ENCODE measurements at regions not wholly inside any gene's neighbourhood (a gene's known extent, or its start where the extent isn't known, plus 50 kb on each side); places are given as distances from the start of the nearest gene placed in this dataset.

DNA sequence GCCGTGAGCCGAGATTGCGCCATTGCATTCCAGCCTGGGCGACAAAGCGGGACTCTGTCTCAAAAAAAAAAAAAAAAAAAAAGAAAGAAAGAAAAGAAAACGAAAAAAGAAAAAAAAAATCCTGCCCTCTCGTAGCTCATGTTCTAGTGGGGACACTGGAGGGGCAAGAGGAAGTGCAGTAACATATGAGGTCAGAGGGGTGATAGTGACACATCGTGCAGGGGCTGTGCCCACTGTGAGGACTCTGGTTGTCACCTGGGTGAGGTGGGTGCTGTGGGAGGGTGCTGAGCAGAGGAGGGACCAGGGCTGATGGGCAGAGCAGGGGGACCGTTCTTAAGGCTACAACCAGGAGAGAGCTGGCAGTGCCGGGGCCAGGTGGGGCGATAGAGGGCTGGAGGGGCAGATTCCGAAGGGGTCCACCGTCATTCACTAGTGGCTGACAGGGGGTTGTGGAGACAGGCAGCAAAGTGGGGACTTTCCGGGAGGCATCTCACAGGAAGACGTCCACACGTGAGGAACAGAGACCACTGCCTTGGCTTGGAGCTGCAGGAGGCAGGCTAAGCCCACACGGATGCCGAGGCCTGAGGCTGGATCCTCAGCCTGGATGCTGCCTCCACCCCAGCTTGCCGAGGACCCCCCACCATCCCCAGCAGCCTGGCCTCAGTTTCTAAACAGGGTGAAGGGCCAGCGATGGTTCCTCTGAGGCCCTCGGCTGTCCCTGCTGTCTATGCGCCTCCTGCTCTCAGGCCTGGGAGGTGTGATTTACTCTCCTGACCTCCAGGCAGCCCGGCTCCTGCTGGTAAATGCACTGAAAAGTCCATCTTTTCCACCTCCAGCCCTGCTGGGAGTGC is 154.3 kb upstream of the IQSEC1 start:
- TF ChIP-seq, protein P1, sequence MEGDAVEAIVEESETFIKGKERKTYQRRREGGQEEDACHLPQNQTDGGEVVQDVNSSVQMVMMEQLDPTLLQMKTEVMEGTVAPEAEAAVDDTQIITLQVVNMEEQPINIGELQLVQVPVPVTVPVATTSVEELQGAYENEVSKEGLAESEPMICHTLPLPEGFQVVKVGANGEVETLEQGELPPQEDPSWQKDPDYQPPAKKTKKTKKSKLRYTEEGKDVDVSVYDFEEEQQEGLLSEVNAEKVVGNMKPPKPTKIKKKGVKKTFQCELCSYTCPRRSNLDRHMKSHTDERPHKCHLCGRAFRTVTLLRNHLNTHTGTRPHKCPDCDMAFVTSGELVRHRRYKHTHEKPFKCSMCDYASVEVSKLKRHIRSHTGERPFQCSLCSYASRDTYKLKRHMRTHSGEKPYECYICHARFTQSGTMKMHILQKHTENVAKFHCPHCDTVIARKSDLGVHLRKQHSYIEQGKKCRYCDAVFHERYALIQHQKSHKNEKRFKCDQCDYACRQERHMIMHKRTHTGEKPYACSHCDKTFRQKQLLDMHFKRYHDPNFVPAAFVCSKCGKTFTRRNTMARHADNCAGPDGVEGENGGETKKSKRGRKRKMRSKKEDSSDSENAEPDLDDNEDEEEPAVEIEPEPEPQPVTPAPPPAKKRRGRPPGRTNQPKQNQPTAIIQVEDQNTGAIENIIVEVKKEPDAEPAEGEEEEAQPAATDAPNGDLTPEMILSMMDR (IDR thresholded peaks at IDR 0.05): no peak
- TF ChIP-seq POLR2A (IDR thresholded peaks at IDR 0.05): no peak

Data from right lobe of liver (tissue), 4 donors.